ENCODE measurements at regions not wholly inside any gene's neighbourhood (a gene's known extent, or its start where the extent isn't known, plus 50 kb on each side); places are given as distances from the start of the nearest gene placed in this dataset.

DNA sequence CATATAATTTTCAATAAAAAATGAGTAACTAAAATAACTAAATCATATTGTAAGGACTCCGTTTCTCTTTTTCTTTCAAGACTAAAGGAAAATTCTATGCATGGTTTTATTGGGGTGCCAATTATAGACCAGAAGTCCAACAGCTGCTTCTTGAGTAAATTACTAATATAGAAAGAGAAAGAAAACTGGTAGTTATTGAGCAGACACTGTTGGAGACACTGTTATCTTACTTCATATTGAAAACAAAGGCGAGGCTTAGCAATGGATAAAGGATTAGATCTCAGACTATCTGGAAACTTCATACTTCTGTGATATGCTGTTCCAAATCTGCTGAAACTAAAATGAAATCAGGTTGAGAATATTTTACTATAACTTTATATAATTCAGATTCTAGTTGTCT, 169.6 kb upstream of the EYS start:
- Histone ChIP-seq H3K79me2 (no peaks in the 10 kb centered on the region), H3K9me3 (ENCODE audit: control insufficient read depth, low read length) (no peaks in the 10 kb centered on the region), H3K4me2 (ENCODE audit: low read length) (no peak overlapping the region), H3K4me1 (no peaks in the 10 kb centered on the region), H3K36me3 (ENCODE audit: control insufficient read depth, insufficient read depth, low read length) (no peaks in the 10 kb centered on the region), H3K27ac (no peak overlapping the region), H3K4me3 (ENCODE audit: low read depth, low read length) (no peak overlapping the region), H2AFZ (no peak overlapping the region), H3K27me3 (ENCODE audit: control insufficient read depth, insufficient read depth, low read length) (no peaks in the 10 kb centered on the region), H3K9ac (no peak overlapping the region)
- TF ChIP-seq, protein P1, sequence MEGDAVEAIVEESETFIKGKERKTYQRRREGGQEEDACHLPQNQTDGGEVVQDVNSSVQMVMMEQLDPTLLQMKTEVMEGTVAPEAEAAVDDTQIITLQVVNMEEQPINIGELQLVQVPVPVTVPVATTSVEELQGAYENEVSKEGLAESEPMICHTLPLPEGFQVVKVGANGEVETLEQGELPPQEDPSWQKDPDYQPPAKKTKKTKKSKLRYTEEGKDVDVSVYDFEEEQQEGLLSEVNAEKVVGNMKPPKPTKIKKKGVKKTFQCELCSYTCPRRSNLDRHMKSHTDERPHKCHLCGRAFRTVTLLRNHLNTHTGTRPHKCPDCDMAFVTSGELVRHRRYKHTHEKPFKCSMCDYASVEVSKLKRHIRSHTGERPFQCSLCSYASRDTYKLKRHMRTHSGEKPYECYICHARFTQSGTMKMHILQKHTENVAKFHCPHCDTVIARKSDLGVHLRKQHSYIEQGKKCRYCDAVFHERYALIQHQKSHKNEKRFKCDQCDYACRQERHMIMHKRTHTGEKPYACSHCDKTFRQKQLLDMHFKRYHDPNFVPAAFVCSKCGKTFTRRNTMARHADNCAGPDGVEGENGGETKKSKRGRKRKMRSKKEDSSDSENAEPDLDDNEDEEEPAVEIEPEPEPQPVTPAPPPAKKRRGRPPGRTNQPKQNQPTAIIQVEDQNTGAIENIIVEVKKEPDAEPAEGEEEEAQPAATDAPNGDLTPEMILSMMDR (IDR thresholded peaks at IDR 0.05) = no peak

DNA sequence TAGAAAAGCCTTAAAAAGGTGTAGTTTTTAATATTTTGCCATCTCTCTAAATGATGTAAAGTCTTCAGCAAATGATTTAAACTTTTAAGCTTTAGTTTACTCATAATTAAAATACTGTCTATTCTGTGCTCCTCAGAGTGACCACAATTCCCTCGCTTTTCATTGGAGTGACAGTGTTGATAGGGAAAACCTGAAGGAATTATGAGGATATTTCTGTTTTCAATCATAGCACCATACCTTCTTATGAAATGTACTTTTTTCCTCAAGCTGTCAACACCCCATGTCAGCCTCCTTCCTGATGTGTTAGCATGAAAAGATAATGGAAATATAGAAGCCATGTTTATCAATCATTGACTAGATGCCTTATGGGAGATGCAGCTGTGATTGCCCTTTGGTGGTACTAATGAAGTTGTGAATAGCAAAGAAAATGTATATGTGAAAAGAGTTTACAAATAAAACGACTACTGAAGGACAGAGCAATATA, 145.4 kb upstream of the EYS start:
- Histone ChIP-seq H3K4me1 (no peaks in the 10 kb centered on the region), H3K36me3 (ENCODE audit: control insufficient read depth, insufficient read depth, low read length) (no peaks in the 10 kb centered on the region), H2AFZ (no peak overlapping the region), H3K4me2 (ENCODE audit: low read length) (no peak overlapping the region), H3K4me3 (ENCODE audit: low read depth, low read length) (no peak overlapping the region), H3K27ac (no peak overlapping the region), H3K9ac (no peak overlapping the region), H3K27me3 (ENCODE audit: control insufficient read depth, insufficient read depth, low read length) (no peaks in the 10 kb centered on the region), H3K9me3 (ENCODE audit: control insufficient read depth, low read length) (no peaks in the 10 kb centered on the region), H3K79me2 (no peaks in the 10 kb centered on the region)
- TF ChIP-seq, protein P1 (IDR thresholded peaks at IDR 0.05) = no peak

DNA sequence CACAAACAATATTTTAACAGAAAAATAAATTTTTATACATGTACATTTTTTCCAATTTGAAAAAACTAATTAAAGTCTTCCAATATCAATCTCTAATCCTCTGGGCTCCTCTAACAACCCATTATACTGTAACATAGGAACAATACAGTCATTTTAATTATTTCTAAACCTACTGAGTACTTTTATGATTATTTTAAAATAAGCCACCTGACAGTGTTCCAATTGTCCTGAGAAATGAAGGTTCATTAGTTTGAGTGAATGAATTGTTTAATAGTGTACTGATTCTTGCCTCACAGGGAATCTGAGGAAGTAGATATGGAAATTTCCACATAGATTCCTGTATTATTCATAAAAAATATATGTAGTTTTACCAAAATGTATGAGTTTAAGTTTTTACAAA, 123.1 kb upstream of the EYS start:
- no peak overlapping the region for H3K27ac ChIP-seq
- no peaks in the 10 kb centered on the region for H3K36me3 ChIP-seq (ENCODE audit: control insufficient read depth, insufficient read depth, low read length)
- H3K4me3 ChIP-seq (ENCODE audit: low read depth, low read length) = no peak overlapping the region
- no peak overlapping the region for H3K9ac ChIP-seq
- no peaks in the 10 kb centered on the region for H3K79me2 ChIP-seq
- no peaks in the 10 kb centered on the region for H3K4me1 ChIP-seq
- H3K9me3 ChIP-seq (ENCODE audit: control insufficient read depth, low read length) = no peaks in the 10 kb centered on the region
- H3K4me2 ChIP-seq (ENCODE audit: low read length) = no peak overlapping the region
- H2AFZ ChIP-seq = no peak overlapping the region
- TF ChIP-seq, protein P1 (IDR thresholded peaks at IDR 0.05) = no peak
- H3K27me3 ChIP-seq (ENCODE audit: control insufficient read depth, insufficient read depth, low read length) = no peaks in the 10 kb centered on the region

DNA sequence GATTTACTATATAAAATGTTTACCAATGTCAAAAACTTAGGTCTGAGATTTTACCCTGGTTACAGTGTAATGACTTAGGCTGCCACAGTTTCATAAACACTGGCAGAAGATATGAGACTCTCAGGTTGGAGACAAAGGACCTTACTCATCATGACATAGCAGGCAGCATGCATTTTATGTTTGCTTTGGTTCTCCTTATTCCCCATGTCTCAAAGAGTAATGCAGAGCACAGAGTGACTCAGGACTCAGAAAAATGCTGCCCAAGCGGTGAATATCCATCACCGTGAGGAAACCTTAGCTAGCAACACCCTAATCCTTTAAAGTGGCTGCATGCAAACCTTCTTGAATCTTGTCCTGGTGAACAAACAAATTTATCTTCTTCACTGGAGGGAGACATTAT, 112.1 kb upstream of the EYS start:
- no peak overlapping the region for H2AFZ ChIP-seq
- H3K79me2 ChIP-seq = no peaks in the 10 kb centered on the region
- no peak overlapping the region for H3K9ac ChIP-seq
- no peak overlapping the region for H3K4me3 ChIP-seq (ENCODE audit: low read depth, low read length)
- no peak overlapping the region for H3K4me2 ChIP-seq (ENCODE audit: low read length)
- H3K4me1 ChIP-seq = no peaks in the 10 kb centered on the region
- H3K36me3 ChIP-seq (ENCODE audit: control insufficient read depth, insufficient read depth, low read length) = no peaks in the 10 kb centered on the region
- H3K9me3 ChIP-seq (ENCODE audit: control insufficient read depth, low read length) = no peaks in the 10 kb centered on the region
- no peaks in the 10 kb centered on the region for H3K27me3 ChIP-seq (ENCODE audit: control insufficient read depth, insufficient read depth, low read length)
- no peak overlapping the region for H3K27ac ChIP-seq
- TF ChIP-seq, protein P1 (IDR thresholded peaks at IDR 0.05) = no peak

DNA sequence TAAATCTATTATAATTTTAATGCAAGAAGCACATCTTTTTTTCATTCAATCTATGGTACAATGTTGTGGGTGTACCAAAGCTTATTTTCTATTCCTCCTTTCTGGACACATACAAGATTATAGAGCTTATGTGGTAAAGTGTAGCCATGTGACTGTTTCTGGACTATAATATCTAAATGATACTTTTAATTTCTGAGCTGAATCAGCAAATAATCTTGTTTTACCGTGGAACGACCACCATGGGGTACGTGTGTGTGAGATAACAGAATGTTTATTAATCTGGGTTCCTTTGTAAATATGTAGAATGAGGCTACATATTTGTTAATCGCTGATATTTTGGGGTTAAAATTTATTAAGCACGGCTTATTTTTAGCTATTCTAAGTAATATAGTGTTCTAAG, 111.5 kb upstream of the EYS start:
- Histone ChIP-seq H3K36me3 (ENCODE audit: control insufficient read depth, insufficient read depth, low read length) (no peaks in the 10 kb centered on the region), H3K4me1 (no peaks in the 10 kb centered on the region), H2AFZ (no peak overlapping the region), H3K27me3 (ENCODE audit: control insufficient read depth, insufficient read depth, low read length) (no peaks in the 10 kb centered on the region), H3K27ac (no peak overlapping the region), H3K4me2 (ENCODE audit: low read length) (no peak overlapping the region), H3K4me3 (ENCODE audit: low read depth, low read length) (no peak overlapping the region), H3K79me2 (no peaks in the 10 kb centered on the region), H3K9me3 (ENCODE audit: control insufficient read depth, low read length) (no peaks in the 10 kb centered on the region), H3K9ac (no peak overlapping the region)
- TF ChIP-seq, protein P1 (IDR thresholded peaks at IDR 0.05) = no peak
